G401 (cell line): ENCODE measurements at regions not wholly inside any gene's neighbourhood (a gene's known extent, or its start where the extent isn't known, plus 50 kb on each side); places are given as distances from the start of the nearest gene placed in this dataset.

Experiments used
- DNase-seq: peaks from one replicate; pipeline ENCODE4 v3.0.0-alpha.2; 2015; ENCODE audit warnings: low spot score
- in situ Hi-C: cut with HindIII; loops from 2 replicates; pipeline ENCODE4 v1.10.0; 2016; ENCODE audit warnings: low sequenced_read_pairs, mixed read lengths

DNA sequence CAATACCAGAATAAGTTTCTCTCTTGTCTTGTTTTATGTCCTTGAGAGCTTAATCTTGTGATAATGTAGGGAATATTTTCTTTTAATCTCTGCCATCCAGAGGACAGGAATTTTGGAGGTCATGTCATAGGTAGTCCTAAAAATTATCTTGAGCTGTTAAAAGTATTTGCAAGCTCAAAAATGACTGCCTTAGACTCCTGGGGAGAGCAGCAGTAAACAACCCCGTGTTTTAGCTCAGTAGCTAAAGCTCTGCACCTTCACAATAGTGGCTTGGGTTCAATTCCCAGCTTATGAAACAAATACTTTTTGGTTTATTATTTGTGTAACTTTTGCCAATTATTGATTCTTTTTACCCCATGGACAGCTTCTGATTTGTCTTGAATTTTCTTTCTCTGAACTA, 99.4 kb upstream of the OLFM3 start:
- DNase-seq: no peak
- in situ Hi-C loops: no loop called here

GRCh38 chr1:102089791-102090190, 93.1 kb upstream of the OLFM3 start:
- no peak for DNase-seq
- in situ Hi-C loops: no loop called here

DNA sequence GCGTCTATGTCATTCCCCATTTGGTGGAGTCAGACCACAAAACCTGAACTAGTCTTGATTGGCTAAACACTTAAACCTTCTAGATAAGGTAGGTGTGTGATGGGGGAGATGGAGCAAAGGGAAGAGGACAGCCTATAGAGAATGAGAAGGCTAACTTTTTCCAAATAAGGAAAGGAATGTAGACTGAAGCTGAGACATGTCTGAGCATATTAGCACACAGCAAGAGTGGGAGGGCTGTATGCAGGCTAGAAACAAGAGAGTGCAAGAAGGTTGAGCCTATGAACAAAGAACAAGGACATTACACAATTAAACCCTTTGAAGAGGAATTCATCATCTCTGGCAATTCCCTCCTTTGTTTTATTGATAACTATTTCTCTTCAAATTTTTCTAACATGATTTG, 89.2 kb upstream of the OLFM3 start:
- in situ Hi-C loops: no loop called here
- DNase-seq: no peak

DNA sequence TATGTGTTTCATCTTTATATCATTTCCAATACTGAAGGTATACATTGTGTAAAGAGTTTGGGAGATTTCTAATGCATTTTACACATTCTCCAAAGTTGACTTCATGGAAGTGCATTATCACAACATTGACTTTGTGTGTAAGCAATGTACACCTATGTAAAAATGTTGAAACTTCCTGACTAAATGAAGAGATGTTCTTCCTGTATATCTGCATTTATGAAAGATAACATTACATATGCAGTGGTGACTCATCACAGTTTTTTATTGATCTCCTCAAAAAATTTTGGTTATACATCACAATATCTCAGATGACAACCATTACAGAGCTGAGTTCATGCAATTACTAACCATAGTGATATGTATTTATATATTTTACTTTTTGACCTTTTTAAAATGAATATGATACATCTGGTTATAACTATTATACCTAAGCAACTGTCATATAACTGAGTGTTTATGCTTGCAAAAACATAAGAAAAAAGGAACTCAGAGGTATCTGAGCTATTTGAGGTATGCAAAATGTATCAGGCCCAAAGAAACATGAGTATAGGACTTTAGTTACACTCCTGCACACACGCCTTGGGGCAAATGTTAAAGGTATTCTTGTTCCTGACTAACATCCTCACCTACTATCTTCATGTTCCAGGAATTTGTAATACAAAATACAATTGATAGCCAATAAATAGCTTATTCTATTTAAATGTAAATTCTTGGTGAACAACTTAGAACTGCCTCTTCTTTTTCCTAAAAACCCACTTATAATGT, 88.2 kb upstream of the OLFM3 start:
- in situ Hi-C loops: no loop called here
- no peak for DNase-seq

- in situ Hi-C loops: no loop called here
- no peak for DNase-seq
These were observed 86.5 kb upstream of the OLFM3 start for GRCh38 chr1:102083192-102083591.

- no peak for DNase-seq
- in situ Hi-C loops: no loop called here
These were observed 78.1 kb upstream of the OLFM3 start for GRCh38 chr1:102074874-102075273.

- DNase-seq: peak; percentile 8
- in situ Hi-C loops: no loop called here
These were observed 74.7 kb upstream of the OLFM3 start for GRCh38 chr1:102071451-102071850.

DNA sequence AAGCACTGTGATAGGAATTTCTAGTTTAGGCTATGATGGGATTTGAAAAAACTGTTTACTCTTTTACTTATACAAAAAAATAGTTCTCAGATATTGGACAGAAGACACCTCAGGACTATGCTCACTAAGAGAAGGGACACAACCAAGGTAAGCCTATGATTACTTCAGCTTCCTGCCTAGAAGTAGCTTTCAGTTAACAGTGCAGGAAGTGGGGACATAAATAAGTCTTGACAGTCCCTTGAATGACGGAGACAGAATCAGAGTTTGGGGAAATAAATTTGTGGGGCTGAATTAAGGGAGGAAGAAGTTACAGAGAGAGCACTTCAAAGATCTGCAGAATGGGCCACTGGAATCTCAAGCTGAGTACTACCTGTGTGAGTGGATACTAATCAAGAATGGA, 53.8 kb upstream of the OLFM3 start:
- DNase-seq: no peak
- in situ Hi-C loops: no loop called here

DNA sequence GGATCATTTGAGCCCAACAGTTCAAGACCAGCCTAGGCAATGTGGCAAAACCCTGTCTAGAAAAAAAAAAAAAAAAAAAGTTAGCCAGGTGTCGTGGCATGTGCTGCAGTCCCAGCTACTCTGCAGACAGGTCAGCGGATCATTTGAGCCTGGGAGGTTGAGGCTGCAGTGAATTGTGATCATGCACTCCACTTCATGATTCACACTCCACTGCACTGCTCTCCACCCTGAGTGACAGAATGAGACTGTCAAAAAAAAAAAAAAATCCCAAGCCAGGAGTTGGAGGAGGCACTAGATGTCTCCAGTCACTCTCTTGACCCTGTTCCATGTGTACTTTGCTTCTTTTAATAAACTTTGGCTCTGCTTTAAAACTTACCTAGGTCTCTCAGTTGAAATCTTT, 51.0 kb upstream of the OLFM3 start:
- in situ Hi-C loops: no loop called here
- DNase-seq: no peak
